ENCODE measurements at regions not wholly inside any gene's neighbourhood (a gene's known extent, or its start where the extent isn't known, plus 50 kb on each side); places are given as distances from the start of the nearest gene placed in this dataset.

DNA sequence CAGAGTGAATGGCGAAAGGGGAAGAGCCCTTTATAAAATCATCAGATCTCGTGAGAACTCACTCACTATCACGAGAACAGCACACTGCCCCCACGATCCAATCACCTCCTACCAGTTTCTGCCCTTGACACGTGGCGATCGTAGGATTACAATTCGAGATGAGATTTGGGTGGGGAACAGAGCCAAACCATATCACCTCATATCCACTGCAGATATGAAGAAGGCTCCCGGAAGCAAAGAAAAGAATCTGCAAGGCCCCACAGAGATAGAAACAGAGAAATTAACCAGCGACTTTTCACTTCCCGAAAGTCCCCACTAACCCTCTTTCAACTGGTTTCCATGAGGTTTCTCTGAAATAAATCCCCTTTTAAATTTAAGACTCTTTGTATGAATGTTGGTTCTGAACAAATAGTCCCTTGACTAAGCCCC is 86.2 kb upstream of the IRF2BP2 start:
- no peaks in the 10 kb centered on the region for H3K36me3 ChIP-seq (ENCODE audit: control insufficient read depth in 1 of 2, insufficient read depth in 2 of 2, low read length in 2 of 2)
- no peaks in the 10 kb centered on the region for H3K9me2 ChIP-seq (ENCODE audit: insufficient read depth)
- ChIA-PET POLR2A (no interaction called here), CTCF (no interaction called here), RAD21 (ENCODE audit: low non-redundant PET in 1 of 2, low total read pairs in 2 of 2, uncharacterized antibody in 2 of 2, unreplicated experiment in 2 of 2) (no interaction called here)
- H3K4me3 ChIP-seq (replicated peaks in 1 of 2; ENCODE audit: low read depth in 1 of 2, low read length in 2 of 2): no peak overlapping the region
- no peak overlapping the region for H3K27ac ChIP-seq (ENCODE audit: low read depth, low read length)
- DNase-seq (ENCODE audit: low read depth, low spot score) (no peak), ATAC-seq (no peak)
- TF ChIP-seq POLR2AphosphoS5 (IDR thresholded peaks at IDR 0.05; ENCODE audit: low read depth, low read length) (no peak), SRF (IDR thresholded peaks at IDR 0.05; ENCODE audit: low read depth) (no peak), SIN3A (IDR thresholded peaks at IDR 0.05; ENCODE audit: low read depth) (no peak), SP1 (IDR thresholded peaks at IDR 0.05; ENCODE audit: low read depth) (no peak), ZFX (IDR thresholded peaks at IDR 0.05) (no peak), RAD21 (IDR thresholded peaks at IDR 0.05; ENCODE audit: low read depth) (no peak)
- TF ChIP-seq, protein P1, sequence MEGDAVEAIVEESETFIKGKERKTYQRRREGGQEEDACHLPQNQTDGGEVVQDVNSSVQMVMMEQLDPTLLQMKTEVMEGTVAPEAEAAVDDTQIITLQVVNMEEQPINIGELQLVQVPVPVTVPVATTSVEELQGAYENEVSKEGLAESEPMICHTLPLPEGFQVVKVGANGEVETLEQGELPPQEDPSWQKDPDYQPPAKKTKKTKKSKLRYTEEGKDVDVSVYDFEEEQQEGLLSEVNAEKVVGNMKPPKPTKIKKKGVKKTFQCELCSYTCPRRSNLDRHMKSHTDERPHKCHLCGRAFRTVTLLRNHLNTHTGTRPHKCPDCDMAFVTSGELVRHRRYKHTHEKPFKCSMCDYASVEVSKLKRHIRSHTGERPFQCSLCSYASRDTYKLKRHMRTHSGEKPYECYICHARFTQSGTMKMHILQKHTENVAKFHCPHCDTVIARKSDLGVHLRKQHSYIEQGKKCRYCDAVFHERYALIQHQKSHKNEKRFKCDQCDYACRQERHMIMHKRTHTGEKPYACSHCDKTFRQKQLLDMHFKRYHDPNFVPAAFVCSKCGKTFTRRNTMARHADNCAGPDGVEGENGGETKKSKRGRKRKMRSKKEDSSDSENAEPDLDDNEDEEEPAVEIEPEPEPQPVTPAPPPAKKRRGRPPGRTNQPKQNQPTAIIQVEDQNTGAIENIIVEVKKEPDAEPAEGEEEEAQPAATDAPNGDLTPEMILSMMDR (IDR thresholded peaks at IDR 0.05 in 2 of 3, conservative IDR thresholded peaks at IDR 0.05 in 1 of 3; ENCODE audit: borderline replicate concordance in 1 of 3, insufficient read depth in 1 of 3, low read depth in 2 of 3, low read length in 2 of 3): no peak
- TF ChIP-seq, protein P2, sequence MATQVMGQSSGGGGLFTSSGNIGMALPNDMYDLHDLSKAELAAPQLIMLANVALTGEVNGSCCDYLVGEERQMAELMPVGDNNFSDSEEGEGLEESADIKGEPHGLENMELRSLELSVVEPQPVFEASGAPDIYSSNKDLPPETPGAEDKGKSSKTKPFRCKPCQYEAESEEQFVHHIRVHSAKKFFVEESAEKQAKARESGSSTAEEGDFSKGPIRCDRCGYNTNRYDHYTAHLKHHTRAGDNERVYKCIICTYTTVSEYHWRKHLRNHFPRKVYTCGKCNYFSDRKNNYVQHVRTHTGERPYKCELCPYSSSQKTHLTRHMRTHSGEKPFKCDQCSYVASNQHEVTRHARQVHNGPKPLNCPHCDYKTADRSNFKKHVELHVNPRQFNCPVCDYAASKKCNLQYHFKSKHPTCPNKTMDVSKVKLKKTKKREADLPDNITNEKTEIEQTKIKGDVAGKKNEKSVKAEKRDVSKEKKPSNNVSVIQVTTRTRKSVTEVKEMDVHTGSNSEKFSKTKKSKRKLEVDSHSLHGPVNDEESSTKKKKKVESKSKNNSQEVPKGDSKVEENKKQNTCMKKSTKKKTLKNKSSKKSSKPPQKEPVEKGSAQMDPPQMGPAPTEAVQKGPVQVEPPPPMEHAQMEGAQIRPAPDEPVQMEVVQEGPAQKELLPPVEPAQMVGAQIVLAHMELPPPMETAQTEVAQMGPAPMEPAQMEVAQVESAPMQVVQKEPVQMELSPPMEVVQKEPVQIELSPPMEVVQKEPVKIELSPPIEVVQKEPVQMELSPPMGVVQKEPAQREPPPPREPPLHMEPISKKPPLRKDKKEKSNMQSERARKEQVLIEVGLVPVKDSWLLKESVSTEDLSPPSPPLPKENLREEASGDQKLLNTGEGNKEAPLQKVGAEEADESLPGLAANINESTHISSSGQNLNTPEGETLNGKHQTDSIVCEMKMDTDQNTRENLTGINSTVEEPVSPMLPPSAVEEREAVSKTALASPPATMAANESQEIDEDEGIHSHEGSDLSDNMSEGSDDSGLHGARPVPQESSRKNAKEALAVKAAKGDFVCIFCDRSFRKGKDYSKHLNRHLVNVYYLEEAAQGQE (IDR thresholded peaks at IDR 0.05; ENCODE audit: low read depth): no peak
- TF ChIP-seq, protein P3, sequence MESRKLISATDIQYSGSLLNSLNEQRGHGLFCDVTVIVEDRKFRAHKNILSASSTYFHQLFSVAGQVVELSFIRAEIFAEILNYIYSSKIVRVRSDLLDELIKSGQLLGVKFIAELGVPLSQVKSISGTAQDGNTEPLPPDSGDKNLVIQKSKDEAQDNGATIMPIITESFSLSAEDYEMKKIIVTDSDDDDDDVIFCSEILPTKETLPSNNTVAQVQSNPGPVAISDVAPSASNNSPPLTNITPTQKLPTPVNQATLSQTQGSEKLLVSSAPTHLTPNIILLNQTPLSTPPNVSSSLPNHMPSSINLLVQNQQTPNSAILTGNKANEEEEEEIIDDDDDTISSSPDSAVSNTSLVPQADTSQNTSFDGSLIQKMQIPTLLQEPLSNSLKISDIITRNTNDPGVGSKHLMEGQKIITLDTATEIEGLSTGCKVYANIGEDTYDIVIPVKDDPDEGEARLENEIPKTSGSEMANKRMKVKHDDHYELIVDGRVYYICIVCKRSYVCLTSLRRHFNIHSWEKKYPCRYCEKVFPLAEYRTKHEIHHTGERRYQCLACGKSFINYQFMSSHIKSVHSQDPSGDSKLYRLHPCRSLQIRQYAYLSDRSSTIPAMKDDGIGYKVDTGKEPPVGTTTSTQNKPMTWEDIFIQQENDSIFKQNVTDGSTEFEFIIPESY (IDR thresholded peaks at IDR 0.05; ENCODE audit: extremely low read depth, insufficient replicate concordance, low read length): no peak
- H2AFZ ChIP-seq (ENCODE audit: low read depth, low read length, poor library complexity, severe bottlenecking): no peak overlapping the region
- no peak overlapping the region for H3K9ac ChIP-seq (ENCODE audit: low read length)
- intact Hi-C loops (cut with micrococcal nuclease): no loop called here
- H3K4me2 ChIP-seq (ENCODE audit: low read length): no peak overlapping the region
- H3K79me2 ChIP-seq (ENCODE audit: insufficient read depth, low read length): no peaks in the 10 kb centered on the region
- H3K4me1 ChIP-seq (ENCODE audit: control insufficient read depth in 1 of 2, insufficient read depth in 2 of 2, low read length in 2 of 2): peaks cover 5 to 10% of the 10 kb centered on the region in 2 experiments
- no peaks in the 10 kb centered on the region for H3K27me3 ChIP-seq (ENCODE audit: insufficient read depth, low read length)
- BruUV-seq (replicated peaks): no TSS peak
- no peaks in the 10 kb centered on the region for H4K20me1 ChIP-seq (ENCODE audit: insufficient read depth)
- H3K9me3 ChIP-seq (ENCODE audit: control insufficient read depth in 1 of 2, insufficient read depth in 1 of 2, low read depth in 1 of 2, low read length in 2 of 2): no peaks in the 10 kb centered on the region
